ENCODE measurements at regions not wholly inside any gene's neighbourhood (a gene's known extent, or its start where the extent isn't known, plus 50 kb on each side); places are given as distances from the start of the nearest gene placed in this dataset.

GRCh38 chr1:71223641-71224340 is 143.0 kb upstream of the ZRANB2 start:
- TF ChIP-seq CTCF (IDR thresholded peaks at IDR 0.05) (no peak), POLR2A (IDR thresholded peaks at IDR 0.05) (no peak)
- H3K4me1 ChIP-seq: no peaks in the 10 kb centered on the region
- intact Hi-C loops (cut with DNase I): no loop called here
- H3K27ac ChIP-seq: no peak overlapping the region
- ATAC-seq: no peak
- WGBS, 4 donors: 70 to 78% (median 72%) methylated on average over 7 of the region's 7 CpGs
- H3K4me3 ChIP-seq: no peak overlapping the region
- peaks cover 0 to 2% (median 0%) of the 10 kb centered on the region in 12 donors for H3K9me3 ChIP-seq
- DNase-seq: peak in 1 of 5 donors; percentile 13
- no peaks in the 10 kb centered on the region for H3K36me3 ChIP-seq
- no peaks in the 10 kb centered on the region for H3K27me3 ChIP-seq

GRCh38 chr1:71222668-71223067 is 141.8 kb upstream of the ZRANB2 start:
- no peak for ATAC-seq
- intact Hi-C loops (cut with DNase I): no loop called here

DNA sequence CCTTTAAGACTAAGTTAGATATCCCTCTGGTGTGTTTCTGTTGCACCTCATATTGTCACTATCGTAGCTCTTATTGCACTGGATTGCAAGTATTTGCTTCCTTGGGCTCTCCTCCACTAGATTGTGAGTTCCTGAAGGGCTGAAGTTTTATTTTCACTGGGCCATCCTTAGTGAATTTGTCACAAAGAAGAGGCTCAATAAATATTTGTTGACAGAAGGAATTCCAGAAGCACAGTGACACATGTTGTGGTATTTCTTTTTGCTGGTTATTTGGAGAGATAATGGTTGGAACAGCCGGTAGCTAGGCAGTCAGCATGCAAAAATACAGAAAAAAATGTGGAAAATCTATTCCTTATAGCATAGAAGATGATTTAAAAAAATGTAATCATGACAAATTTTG is 129.9 kb upstream of the ZRANB2 start:
- 58 to 72% (median 68%) methylated on average over 2 of the region's 2 CpGs for WGBS, 4 donors
- ATAC-seq: no peak
- no peak for DNase-seq
- Histone ChIP-seq H3K4me3 (no peak overlapping the region), H3K9me3 (no peaks in the 10 kb centered on the region), H3K27ac (no peak overlapping the region), H3K36me3 (no peaks in the 10 kb centered on the region), H3K27me3 (no peaks in the 10 kb centered on the region), H3K4me1 (no peaks in the 10 kb centered on the region)
- no peak for TF ChIP-seq POLR2A (IDR thresholded peaks at IDR 0.05)
- TF ChIP-seq CTCF (IDR thresholded peaks at IDR 0.05): no peak
- intact Hi-C loops (cut with DNase I): no loop called here

More at GRCh38 chr1:71222668-71223067, 141.8 kb upstream of the ZRANB2 start:
- DNase-seq: no peak
- Histone ChIP-seq H3K9me3 (peaks cover 0 to 2% (median 0%) of the 10 kb centered on the region in 12 donors), H3K27ac (no peak overlapping the region), H3K27me3 (no peaks in the 10 kb centered on the region), H3K4me3 (no peak overlapping the region), H3K4me1 (no peaks in the 10 kb centered on the region), H3K36me3 (no peaks in the 10 kb centered on the region)
- WGBS, 4 donors: 61 to 72% (median 66%) methylated on average over 2 of the region's 2 CpGs
- TF ChIP-seq CTCF (IDR thresholded peaks at IDR 0.05): no peak
- TF ChIP-seq POLR2A (IDR thresholded peaks at IDR 0.05): no peak

DNA sequence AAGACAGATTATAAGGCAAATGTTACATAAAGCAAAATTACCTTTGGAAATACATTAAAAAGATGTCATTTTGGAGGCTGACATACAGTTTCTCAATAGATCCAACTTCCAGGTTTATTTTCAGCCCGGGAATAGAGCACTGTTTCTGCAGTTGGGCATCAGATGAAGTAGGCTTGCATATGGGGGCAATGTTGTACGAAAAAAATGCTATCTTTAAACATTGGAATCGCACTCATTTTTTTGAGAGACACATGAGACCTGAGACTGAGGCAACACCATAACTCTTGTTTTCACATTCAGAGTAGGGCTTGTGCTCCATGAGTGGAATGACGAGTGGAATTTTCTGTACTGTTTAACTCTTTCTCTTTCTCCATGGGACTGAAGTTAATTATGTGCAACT is 122.4 kb upstream of the ZRANB2 start:
- H3K36me3 ChIP-seq: no peaks in the 10 kb centered on the region
- no peaks in the 10 kb centered on the region for H3K9me3 ChIP-seq
- H3K4me1 ChIP-seq: no peaks in the 10 kb centered on the region
- H3K27me3 ChIP-seq: no peaks in the 10 kb centered on the region
- intact Hi-C loops (cut with DNase I): no loop called here
- no peak for ATAC-seq
- no peak for TF ChIP-seq POLR2A (IDR thresholded peaks at IDR 0.05)
- no peak for TF ChIP-seq CTCF (IDR thresholded peaks at IDR 0.05)
- DNase-seq: no peak
- H3K4me3 ChIP-seq: no peak overlapping the region
- no peak overlapping the region for H3K27ac ChIP-seq
- 83 to 84% (median 84%) methylated on average over 4 of the region's 4 CpGs for WGBS, 4 donors
